ENCODE measurements at regions not wholly inside any gene's neighbourhood (a gene's known extent, or its start where the extent isn't known, plus 50 kb on each side); places are given as distances from the start of the nearest gene placed in this dataset.

GRCh38 chr3:71876135-71877105, 91.5 kb upstream of the PROK2 start:
- no peak for DNase-seq

DNA sequence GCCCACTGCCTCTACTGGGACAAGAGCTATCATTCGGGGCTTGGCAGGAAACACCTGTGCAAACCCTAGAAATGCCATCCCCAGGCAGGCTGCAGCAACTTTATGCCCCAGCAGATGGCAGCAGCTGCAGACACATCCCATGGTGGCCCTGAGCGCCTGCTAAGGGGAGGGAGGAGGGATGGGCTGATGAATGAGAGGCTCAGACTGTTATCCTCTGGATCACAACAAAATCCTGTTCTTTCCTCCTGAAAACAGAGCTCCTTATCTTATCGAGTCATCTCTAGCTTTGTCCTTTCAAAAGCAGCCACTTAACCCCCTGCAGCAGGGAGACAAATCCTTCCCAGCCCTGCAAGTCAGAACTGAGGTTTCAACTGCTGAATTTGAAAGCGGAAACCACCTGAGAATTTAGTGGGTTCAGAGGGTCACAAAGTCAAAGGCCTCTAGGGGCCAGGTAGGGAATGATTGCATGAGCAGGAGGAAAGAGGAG, 90.6 kb upstream of the PROK2 start:
- DNase-seq, result peak; percentile 78

GRCh38 chr3:71874618-71875017, 89.7 kb upstream of the PROK2 start:
- no peak for DNase-seq

GRCh38 chr3:71873093-71873611, 88.2 kb upstream of the PROK2 start:
- DNase-seq, result no peak

DNA sequence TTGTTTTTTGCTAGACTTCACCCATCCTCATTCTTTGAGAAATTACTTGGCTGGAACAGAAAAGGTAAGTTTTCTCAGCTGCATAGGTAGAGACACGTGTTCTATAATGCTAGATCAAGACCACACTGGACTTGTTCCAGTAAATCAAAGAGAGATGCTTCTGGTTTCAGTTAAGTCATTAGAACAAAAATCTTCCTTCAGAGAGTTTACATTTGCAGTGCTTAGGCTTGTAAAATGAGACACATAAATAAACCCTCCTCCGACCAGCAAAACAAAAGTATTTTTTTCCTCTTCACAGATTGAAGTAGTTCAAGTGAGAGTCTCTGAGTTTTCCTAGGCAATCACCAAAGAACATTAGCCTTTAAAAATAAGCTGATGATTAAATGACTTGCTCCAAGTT, 87.3 kb upstream of the PROK2 start:
- no peak for DNase-seq

GRCh38 chr3:71870966-71871512, 86.1 kb upstream of the PROK2 start:
- no peak for DNase-seq

- no peak for DNase-seq
Observed at GRCh38 chr3:71868876-71869275, 83.9 kb upstream of the PROK2 start.

GRCh38 chr3:71865727-71866126, 80.8 kb upstream of the PROK2 start:
- no peak for DNase-seq

- DNase-seq, result no peak
Observed at GRCh38 chr3:71863563-71864190, 78.7 kb upstream of the PROK2 start.

DNA sequence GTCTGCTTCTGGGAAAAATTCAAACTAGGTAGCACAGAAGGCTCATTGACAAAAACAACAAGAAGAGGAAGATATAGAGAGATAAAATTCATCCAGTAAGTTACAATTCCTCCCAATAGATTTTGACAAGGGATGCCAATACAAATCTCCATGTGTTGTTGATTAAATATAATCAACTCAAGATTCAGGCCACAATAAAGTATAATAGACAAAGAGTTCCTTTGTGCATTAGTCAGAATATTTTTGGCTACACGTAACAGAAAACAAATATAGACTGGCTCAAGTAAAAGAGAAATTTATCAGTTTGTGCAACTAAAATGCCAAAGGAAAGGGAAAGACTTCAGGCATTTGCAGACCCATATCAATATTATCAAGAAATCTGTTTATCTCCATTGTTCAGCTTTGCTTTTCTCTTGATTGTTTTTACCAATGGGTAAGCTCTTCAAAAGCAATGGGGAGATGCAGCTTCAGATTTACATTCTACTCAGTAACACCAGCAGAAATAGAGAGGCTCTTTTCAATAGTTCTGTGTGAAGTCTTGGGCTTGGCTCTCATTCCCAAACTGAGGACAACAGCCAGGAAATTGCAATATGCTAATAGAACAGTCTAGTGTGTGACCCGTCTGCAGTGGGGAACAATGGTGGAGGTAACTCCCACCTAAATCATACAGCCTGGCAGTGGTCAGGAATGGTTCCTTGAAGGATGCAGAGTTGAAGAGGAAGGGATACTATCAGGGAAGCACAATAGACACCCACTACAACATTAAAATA, 77.6 kb upstream of the PROK2 start:
- no peak for DNase-seq

GRCh38 chr3:71859123-71859519, 74.2 kb upstream of the PROK2 start:
- DNase-seq, result no peak

- DNase-seq, result no peak
Observed at GRCh38 chr3:71858503-71859122, 73.7 kb upstream of the PROK2 start.

GRCh38 chr3:71857956-71858355, 73.0 kb upstream of the PROK2 start:
- no peak for DNase-seq

- no peak for DNase-seq
Observed at GRCh38 chr3:71854706-71855105, 69.8 kb upstream of the PROK2 start.

DNA sequence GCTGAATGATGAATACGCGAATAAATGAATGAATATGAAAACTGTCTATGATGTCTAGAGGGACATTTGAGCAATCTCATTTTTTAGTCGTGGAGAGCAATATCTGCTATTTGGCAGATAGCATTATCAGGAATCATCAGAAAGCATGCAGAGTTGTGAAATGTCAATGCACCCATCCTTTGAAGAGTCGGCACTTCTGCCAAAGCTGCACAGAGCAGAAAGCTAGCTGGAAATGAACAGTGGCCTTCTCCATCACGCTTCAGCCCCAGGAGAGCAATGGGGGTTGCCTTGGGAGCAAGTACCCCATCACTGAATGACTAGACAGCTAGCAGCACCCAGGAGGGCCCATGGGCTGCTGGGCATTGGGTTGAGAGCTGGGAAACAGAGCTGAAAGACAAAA, 69.1 kb upstream of the PROK2 start:
- DNase-seq, result no peak

- DNase-seq, result no peak
Observed at GRCh38 chr3:71851878-71852277, 66.9 kb upstream of the PROK2 start.

GRCh38 chr3:71850654-71851053, 65.7 kb upstream of the PROK2 start:
- DNase-seq, result no peak

DNA sequence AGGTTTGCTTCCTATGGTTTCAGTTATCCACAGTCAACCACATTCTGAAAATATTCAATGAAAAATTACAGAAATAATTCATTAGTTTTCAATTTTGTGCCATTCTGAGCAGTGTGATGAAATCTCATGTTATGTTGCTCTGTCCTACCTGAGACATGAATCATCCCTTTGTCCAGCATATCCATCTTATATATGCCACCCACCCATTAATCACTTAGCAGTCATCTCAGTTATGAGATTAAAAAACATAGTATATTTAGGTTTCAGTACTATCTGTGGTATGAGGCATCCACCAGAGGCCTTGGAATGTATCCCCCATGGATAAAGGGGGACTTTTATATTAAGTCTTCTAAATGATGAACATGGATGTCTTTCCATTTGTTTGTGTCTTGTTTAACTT, 64.7 kb upstream of the PROK2 start:
- DNase-seq, result no peak

DNA sequence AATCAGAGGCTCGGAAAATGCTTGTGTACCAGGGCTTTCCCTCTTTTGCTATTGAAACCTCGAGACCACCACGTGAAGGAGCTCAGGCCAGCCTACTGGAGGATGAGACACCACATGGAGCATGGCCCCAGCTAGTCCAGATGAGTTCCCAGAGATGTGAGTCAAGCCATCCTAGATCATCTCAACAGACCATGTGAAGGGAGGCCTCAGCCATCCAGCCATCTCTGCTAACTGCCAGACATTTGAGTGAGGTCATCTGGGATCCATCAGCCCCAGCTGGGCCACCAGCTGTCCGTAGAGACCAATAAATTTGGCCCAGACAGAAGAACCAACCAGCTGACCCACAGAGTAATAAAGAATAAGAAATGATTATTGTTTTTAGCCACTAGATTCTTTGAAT, 62.8 kb upstream of the PROK2 start:
- DNase-seq, result no peak

- no peak for DNase-seq
Observed at GRCh38 chr3:71846185-71846584, 61.2 kb upstream of the PROK2 start.

DNA sequence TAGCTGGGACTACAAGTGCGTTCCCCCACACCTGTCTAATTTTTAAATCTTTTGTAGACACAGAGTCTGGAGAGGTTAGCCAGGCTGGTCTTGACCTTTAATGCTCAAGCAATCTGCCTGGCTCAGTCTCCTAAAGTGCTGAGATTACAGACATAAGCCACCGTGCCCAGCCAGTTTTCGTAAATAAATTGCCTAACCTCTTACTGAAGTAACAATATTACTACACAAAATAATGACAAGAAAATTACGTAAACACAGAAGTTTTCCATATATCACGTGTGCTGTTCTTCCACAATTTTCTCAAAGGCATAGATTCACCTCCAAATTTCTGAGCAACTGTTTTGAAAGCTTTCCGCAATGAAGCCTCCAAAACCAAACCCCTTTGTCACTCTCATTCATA, 58.1 kb upstream of the PROK2 start:
- no peak for DNase-seq

- DNase-seq, result no peak
Observed at GRCh38 chr3:71838406-71838805, 53.5 kb upstream of the PROK2 start.
